Chondrocyte (in vitro differentiated cells): ENCODE measurements at regions not wholly inside any gene's neighbourhood (a gene's known extent, or its start where the extent isn't known, plus 50 kb on each side); places are given as distances from the start of the nearest gene placed in this dataset.

Experiments used
- DNase-seq: peaks from one replicate; pipeline ENCODE4 v3.0.0; 2021; ENCODE audit warnings: mixed read lengths, low spot score
- H3K27ac Mint-ChIP-seq: one replicate; pipeline ENCODE4 v1.8.0; 2021; ENCODE audit warnings: mild to moderate bottlenecking, moderate library complexity, mixed read lengths; ENCODE audit not compliant: unreplicated experiment
- H3K27me3 Mint-ChIP-seq: 2 replicates; pipeline ENCODE4 v1.8.0; 2021; ENCODE audit warnings: low read depth, mixed read lengths
- H3K36me3 Mint-ChIP-seq: 2 replicates; pipeline ENCODE4 v1.8.0; 2021; ENCODE audit warnings: low read depth, mixed read lengths
- H3K4me1 Mint-ChIP-seq: 2 replicates; pipeline ENCODE4 v1.8.0; 2021; ENCODE audit warnings: low read depth, mild to moderate bottlenecking, mixed read lengths
- H3K4me3 Mint-ChIP-seq: one replicate; pipeline ENCODE4 v1.8.0; 2021; ENCODE audit warnings: mild to moderate bottlenecking, moderate library complexity, mixed read lengths; ENCODE audit not compliant: unreplicated experiment
- H3K9me3 Mint-ChIP-seq: 2 replicates; pipeline ENCODE4 v1.8.0; 2021; ENCODE audit warnings: low read depth, mixed read lengths
- TF ChIP-seq, protein P1 (sequence below): fragments of 200-600 bp; sonication (generic); IDR thresholded peaks from 2 replicates; pipeline ENCODE4 v1.5.0; 2021; ENCODE audit warnings: antibody characterized with exemption, mild to moderate bottlenecking, moderate library complexity

DNA sequence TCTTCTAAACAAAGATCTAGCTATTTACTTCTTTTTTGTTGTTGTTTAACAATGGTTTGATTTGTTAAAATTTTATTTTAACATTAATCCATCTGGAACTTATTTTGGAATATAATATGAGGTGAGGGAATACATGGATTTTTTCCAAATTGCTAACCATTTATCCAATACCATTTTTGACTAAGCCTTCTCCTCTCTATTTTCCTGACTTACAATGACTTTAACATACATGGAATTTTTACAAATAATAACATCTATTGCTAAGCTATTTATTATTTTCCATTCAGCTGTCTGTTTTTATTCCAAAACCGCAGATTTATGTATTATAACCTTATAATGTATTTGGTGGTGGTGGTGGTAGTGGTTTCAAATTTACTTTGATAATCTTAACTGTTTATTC lies 420.3 kb upstream of the ADGRL2 start:
- DNase-seq, result no peak
- TF ChIP-seq, protein P1, sequence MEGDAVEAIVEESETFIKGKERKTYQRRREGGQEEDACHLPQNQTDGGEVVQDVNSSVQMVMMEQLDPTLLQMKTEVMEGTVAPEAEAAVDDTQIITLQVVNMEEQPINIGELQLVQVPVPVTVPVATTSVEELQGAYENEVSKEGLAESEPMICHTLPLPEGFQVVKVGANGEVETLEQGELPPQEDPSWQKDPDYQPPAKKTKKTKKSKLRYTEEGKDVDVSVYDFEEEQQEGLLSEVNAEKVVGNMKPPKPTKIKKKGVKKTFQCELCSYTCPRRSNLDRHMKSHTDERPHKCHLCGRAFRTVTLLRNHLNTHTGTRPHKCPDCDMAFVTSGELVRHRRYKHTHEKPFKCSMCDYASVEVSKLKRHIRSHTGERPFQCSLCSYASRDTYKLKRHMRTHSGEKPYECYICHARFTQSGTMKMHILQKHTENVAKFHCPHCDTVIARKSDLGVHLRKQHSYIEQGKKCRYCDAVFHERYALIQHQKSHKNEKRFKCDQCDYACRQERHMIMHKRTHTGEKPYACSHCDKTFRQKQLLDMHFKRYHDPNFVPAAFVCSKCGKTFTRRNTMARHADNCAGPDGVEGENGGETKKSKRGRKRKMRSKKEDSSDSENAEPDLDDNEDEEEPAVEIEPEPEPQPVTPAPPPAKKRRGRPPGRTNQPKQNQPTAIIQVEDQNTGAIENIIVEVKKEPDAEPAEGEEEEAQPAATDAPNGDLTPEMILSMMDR, result no peak
- no peaks in the 10 kb centered on the region for H3K4me1 Mint-ChIP-seq
- no peaks in the 10 kb centered on the region for H3K27me3 Mint-ChIP-seq
- H3K36me3 Mint-ChIP-seq, result no peaks in the 10 kb centered on the region
- no peaks in the 10 kb centered on the region for H3K9me3 Mint-ChIP-seq
- H3K4me3 Mint-ChIP-seq, result no peak overlapping the region
- H3K27ac Mint-ChIP-seq, result no peak overlapping the region

DNA sequence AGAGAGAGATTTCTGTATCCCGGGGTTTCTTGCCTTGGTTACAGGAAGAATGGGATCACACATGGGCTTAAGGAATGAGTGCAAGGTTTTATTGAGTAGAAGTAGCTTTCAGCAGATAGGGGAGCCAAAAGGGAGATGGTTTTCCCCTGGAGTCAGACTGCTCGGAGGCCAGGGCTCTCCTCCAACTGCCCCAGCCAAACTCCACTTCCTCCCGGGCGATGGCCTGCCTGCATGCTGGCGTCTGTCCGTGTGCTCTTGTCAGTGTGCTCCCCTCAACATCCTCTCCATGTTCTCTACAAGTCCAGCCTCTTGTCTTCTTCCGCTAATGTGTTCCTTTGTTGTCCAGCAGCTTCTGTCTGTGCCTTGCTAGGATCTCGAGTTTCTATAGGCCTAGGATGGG lies 421.3 kb upstream of the ADGRL2 start:
- DNase-seq, result no peak
- Mint-ChIP-seq H3K4me3 (no peak overlapping the region), H3K27me3 (no peaks in the 10 kb centered on the region), H3K36me3 (no peaks in the 10 kb centered on the region), H3K4me1 (no peaks in the 10 kb centered on the region), H3K27ac (no peak overlapping the region), H3K9me3 (no peaks in the 10 kb centered on the region)
- TF ChIP-seq, protein P1, result no peak

DNA sequence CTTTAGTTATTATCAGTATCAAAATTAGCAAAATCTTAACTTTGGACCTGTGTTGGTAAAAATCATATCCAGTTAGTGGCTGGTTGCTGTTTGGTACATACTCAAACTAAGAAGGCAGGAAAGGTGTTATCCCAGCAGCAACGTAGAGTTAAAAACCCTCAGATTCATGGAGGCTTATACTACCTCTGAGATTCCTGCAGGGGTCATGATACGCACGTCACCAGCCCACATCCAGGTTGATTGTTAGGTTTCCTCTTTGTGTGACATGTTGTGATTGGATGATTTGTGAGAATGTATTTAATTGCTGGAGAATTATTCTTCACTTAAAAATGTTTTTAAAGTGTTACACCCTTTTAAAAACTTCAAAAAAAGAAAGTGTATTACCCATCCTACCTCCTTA lies 423.3 kb upstream of the ADGRL2 start:
- Mint-ChIP-seq H3K36me3 (no peaks in the 10 kb centered on the region), H3K4me1 (no peaks in the 10 kb centered on the region), H3K9me3 (no peaks in the 10 kb centered on the region), H3K4me3 (no peak overlapping the region), H3K27ac (no peak overlapping the region), H3K27me3 (no peaks in the 10 kb centered on the region)
- no peak for DNase-seq
- TF ChIP-seq, protein P1, result no peak

DNA sequence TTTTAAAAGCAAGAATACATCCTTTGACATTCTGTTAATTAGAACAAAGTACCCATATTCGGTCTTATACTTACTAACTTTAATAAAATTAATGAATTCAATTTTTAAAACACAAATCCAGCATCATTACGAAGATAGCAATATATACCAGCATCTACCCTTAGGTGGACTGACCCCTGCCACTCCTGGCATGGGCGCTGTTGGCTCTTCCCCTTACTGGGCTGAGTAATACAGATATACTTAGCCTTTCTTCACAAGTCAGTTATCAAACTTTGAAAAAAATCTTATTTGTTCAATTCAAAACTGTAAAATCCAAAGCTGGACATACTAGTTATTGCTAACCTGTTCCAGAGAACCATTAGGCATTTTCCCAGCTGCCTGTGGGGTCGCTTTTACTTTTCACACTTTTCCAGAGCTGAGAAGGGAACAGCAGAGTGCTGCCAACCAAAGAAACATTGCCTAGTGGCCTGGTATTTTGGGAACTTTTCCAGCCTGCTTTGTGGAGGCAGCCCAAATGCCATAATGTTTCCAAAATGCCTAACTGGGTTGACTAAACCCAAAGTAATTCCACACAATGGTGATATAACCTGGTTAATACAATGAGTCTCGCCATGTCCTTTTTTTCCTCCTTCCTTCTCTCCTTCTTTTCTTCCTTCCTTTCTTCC lies 424.7 kb upstream of the ADGRL2 start:
- Mint-ChIP-seq H3K27ac (no peak overlapping the region), H3K9me3 (no peaks in the 10 kb centered on the region), H3K36me3 (no peaks in the 10 kb centered on the region), H3K4me3 (no peak overlapping the region), H3K27me3 (no peaks in the 10 kb centered on the region), H3K4me1 (no peaks in the 10 kb centered on the region)
- TF ChIP-seq, protein P1, result no peak
- DNase-seq, result no peak

DNA sequence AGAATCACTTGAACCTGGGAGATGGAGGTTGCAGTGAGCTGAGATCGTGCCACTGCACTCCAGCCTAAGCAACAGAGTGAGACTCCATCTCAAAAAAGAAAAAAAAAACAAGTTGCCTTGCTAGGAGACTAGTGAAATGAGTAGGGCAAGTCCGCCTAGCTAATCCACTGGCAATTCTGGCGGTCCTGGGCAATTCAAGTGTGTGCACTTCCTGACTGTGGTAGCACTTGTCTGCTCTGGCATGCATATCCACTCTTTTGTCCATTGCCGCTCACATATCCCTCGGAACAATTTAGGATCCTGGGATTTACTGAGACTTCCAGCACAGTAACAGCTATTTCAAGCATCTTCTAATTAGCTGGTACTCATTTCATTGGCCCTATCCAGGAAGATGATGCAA lies 426.3 kb upstream of the ADGRL2 start:
- no peak for DNase-seq
- Mint-ChIP-seq H3K27me3 (no peaks in the 10 kb centered on the region), H3K9me3 (no peaks in the 10 kb centered on the region), H3K27ac (no peak overlapping the region), H3K36me3 (no peaks in the 10 kb centered on the region), H3K4me1 (no peaks in the 10 kb centered on the region), H3K4me3 (no peak overlapping the region)
- TF ChIP-seq, protein P1, result no peak
